Stomach (tissue), 4 donors: ENCODE measurements at regions not wholly inside any gene's neighbourhood (a gene's known extent, or its start where the extent isn't known, plus 50 kb on each side); places are given as distances from the start of the nearest gene placed in this dataset.

ENCODE experiments used
- EP300 ChIP-seq: sonication (generic); formaldehyde crosslinking; IDR thresholded peaks from one replicate; pipeline ENCODE4 v1.6.1; 2017; ENCODE audit warnings: antibody characterized with exemption
- POLR2A ChIP-seq, 4 donors: fragments of 450-650 bp; IDR thresholded peaks; one replicate each; pipeline ENCODE4 v1.6.1; 2016; ENCODE audit warnings: antibody characterized with exemption in 4 of 4, control low read depth in 2 of 4, mild to moderate bottlenecking in 1 of 4, moderate library complexity in 1 of 4
- POLR2AphosphoS5 ChIP-seq, 3 donors: sonication (generic); formaldehyde crosslinking; IDR thresholded peaks; one replicate each; pipeline ENCODE4 v1.6.1; 2016; ENCODE audit warnings: antibody characterized with exemption in 3 of 3
- TF ChIP-seq, protein P1 (sequence below), 7 experiments: fragments of 450-650 bp in 4 of 7; fragments of 200-600 bp in 3 of 7; sonication (generic) in 3 of 7; IDR thresholded peaks; one replicate each; pipeline ENCODE4 v1.5.1; 2016 to 2019; ENCODE audit warnings: antibody characterized with exemption in 7 of 7, control low read depth in 2 of 7, mild to moderate bottlenecking in 1 of 7

DNA sequence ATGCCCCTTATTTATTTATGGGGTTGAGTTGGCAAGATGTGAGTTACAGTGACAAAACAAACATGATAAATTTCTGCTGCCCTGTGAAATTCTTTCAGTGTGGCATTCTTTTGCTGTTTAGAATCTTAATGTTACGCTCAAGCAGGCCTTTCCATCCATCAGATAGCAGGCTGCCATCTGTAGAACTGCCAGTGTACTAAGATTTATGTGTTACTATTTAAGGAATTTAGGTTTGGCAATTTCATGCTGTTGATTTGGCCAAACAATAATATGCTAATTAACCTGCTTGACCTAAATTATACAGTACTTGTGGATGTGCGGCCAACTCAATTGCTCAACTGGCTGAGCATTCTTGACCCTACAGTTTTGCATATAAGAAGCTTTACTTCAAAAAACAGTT lies 477.7 kb upstream of the TPK1 start:
- TF ChIP-seq, protein P1, sequence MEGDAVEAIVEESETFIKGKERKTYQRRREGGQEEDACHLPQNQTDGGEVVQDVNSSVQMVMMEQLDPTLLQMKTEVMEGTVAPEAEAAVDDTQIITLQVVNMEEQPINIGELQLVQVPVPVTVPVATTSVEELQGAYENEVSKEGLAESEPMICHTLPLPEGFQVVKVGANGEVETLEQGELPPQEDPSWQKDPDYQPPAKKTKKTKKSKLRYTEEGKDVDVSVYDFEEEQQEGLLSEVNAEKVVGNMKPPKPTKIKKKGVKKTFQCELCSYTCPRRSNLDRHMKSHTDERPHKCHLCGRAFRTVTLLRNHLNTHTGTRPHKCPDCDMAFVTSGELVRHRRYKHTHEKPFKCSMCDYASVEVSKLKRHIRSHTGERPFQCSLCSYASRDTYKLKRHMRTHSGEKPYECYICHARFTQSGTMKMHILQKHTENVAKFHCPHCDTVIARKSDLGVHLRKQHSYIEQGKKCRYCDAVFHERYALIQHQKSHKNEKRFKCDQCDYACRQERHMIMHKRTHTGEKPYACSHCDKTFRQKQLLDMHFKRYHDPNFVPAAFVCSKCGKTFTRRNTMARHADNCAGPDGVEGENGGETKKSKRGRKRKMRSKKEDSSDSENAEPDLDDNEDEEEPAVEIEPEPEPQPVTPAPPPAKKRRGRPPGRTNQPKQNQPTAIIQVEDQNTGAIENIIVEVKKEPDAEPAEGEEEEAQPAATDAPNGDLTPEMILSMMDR (IDR thresholded peaks at IDR 0.05): no peak
- TF ChIP-seq POLR2A (IDR thresholded peaks at IDR 0.05): no peak
- no peak for TF ChIP-seq POLR2AphosphoS5 (IDR thresholded peaks at IDR 0.05)
- TF ChIP-seq EP300: no peak
